SK-N-MC (cell line): ENCODE measurements at regions not wholly inside any gene's neighbourhood (a gene's known extent, or its start where the extent isn't known, plus 50 kb on each side); places are given as distances from the start of the nearest gene placed in this dataset.

Source experiments
- EZH2 ChIP-seq: fragments of 200-600 bp; sonication (generic); IDR thresholded peaks from one replicate; pipeline ENCODE4 v1.6.1; 2017; ENCODE audit warnings: antibody characterized with exemption
- FOXP2 ChIP-seq: optimal IDR thresholded peaks from 2 replicates; pipeline ENCODE3; 2011; ENCODE audit warnings: mild to moderate bottlenecking, moderate library complexity; ENCODE audit not compliant: insufficient read depth; ENCODE audit errors: extremely low read length, control extremely low read depth
- POLR2AphosphoS5 ChIP-seq: IDR thresholded peaks from 2 replicates; pipeline ENCODE4 v1.6.1; 2012; ENCODE audit warnings: mild to moderate bottlenecking, low read depth, low read length, borderline replicate concordance

DNA sequence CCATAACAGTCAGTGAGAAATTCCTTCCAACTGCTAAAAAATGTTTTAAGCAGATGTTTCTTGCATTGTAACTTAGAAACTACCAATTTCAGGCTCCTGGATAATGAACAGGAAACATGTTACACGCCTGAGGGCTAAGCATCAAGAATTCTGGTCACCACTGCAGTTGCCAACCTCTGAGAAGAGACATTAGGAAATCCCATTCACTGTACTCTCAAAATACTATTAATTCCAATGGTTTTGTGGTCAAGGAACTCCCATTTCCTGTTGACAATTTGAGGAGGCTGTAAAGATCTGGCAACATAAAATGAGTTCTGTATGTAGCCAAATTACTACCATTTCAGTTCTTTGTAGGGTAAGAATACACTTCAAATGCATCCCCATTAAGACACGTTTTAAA, 456.0 kb upstream of the MEF2C start:
- no peak for TF ChIP-seq EZH2
- peak; percentile 93 for TF ChIP-seq FOXP2
- peak; percentile 68; the same call in 1 of the 2 replicates for TF ChIP-seq POLR2AphosphoS5
